Activated CD4-positive, alpha-beta T cell treated with anti-CD3 and anti-CD28 coated beads, Interleukin-2, Interleukin-4, amounts not matched to agents 100 ng/mL and 50 ng/mL, durations not matched to agents 16 hours and 8 hours (primary cell): ENCODE measurements at regions not wholly inside any gene's neighbourhood (a gene's known extent, or its start where the extent isn't known, plus 50 kb on each side); places are given as distances from the start of the nearest gene placed in this dataset.
"Not testable (repeated sequence)": the region's sequence is repeated elsewhere in the genome, so short reads cannot be mapped to it uniquely, and the experiment has no call there.

Experiments
- DNase-seq: peaks from one replicate; pipeline ENCODE4 v3.0.0-alpha.2; 2020; ENCODE audit warnings: low spot score

DNA sequence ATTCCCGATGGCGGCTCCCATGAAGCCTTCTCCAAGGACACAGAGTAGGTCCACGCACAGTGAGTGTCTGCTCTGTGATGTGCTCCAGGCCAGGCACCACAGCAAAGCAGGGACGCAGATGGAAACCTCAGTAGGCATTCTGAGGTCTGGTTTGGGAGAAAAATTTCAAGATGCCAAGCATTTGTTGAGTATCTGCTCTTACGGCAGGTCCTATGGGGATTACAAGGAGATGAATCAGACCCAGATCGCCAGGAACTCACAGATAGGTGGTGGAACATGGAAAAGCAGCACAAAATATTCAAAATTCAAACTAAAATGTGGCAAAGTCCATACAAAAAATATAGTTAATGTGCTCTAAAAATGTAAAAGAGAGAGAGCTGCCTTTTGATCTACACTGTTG is 684.9 kb upstream of the TMEM132C start:
- no peak for DNase-seq

DNA sequence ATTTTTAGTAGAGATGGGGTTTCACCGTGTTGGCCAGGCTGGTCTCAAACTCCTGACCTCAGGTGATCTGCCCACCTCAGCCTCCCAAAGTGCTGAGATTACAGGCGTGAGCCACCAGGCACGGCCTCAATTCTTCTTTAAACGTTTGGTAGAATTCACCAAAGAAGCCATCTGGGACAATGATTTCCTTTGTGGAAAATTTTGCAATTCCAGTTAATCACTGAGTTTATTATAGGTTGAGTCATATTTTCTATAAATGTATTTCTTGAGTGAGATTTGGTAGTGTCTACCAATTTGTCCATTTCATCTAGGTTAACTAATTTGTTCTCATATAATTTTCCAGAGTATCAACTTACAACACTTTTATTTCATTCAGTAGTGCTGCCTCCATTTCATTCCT is 683.9 kb upstream of the TMEM132C start:
- DNase-seq, result no peak

- no peak for DNase-seq
Measured at GRCh38 chr12:127588249-127588648, 678.7 kb upstream of the TMEM132C start.

DNA sequence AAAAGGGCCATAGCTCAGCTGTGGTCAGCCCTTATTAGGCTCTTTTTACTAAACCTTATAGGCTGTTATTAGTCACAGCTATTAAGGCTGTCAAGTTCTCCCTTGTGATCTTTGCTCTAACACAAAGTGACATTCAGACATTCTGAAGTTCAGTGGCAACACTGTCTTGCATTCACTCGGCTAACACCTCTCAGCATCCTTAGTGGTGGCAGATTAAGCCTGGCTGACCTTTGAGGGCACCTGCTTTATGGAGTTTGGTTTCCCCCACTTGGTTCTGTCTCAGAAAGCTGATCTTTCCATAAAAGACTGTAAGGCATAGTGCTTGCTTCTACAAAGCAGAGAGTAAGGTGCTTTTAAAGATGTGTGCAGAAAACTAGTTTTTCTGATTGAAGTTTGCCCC is 677.4 kb upstream of the TMEM132C start:
- DNase-seq, result no peak

- DNase-seq, result no peak
Measured at GRCh38 chr12:127590868-127591267, 676.1 kb upstream of the TMEM132C start.

- no peak for DNase-seq
Measured at GRCh38 chr12:127592245-127592644, 674.7 kb upstream of the TMEM132C start.

DNA sequence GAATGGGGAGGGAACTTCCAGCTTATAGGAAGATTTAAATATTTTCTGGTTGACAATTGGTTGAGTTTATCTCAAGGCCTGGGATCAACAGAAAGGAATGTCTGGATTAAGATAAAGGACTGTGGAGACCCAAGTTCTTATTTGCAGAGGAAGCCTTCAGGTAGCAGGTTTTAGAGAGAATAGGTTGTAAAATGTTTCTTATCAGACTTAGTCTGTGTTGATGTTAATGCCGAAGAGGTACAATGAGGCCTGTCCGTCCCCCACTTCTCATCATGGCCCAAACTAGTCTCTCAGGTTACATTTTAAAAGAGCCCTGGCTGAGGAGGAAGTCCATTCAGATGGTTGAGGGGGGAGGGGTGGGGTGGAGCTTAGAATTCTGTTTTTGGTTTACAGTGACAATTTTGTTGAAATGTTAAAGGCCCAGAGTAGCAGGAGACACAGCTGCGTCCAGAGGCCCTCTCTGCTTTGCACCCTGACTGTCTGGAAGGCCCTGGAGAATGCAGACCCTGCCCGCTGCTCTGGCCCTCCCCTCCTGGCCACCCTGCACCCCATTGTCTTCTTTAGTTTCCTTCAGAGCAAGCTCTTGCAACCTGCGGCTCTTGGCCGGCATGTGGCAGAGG is 672.5 kb upstream of the TMEM132C start:
- no peak for DNase-seq

- no peak for DNase-seq
Measured at GRCh38 chr12:127595506-127595905, 671.5 kb upstream of the TMEM132C start.

GRCh38 chr12:127596891-127597290 is 670.1 kb upstream of the TMEM132C start:
- DNase-seq, result no peak

DNA sequence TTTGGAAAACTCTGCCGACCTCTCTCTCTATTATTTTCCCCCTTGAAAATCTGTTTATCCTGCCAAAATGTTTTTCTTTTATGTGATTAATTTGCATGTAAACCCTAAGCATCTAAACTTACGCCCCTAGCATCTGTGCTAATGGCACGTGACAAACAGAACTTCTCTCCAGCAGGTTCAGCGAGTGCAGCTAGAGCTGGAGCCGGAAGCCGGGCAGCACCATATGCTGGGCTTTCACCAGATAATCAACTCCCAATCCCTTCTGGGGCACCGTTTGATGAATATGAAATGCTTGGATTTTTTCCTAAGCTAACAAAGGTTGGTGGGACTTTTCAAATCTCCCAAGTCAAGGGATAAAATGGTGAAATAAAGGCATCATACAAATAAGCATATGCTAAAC is 667.5 kb upstream of the TMEM132C start:
- DNase-seq, result no peak

DNA sequence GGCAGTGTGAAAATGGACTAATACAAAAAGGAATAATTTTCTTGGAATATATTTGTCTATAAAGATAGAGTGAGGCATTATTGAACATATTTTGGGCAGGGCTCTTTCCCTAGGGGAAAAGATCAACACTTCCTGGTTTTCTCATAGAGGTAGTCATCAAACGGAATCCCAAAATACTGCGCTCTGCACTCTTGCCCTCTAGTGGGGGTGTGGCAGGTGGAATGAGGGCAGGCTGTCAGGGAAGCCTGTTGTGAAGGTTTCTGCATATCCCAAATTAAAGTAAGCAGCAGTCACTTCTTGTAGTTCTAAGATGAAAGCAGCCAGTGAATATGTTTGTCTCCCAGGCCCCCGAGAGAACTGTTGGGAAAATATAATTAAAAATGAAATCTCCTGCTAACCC is 666.8 kb upstream of the TMEM132C start:
- no peak for DNase-seq

- DNase-seq, result no peak
Measured at GRCh38 chr12:127606476-127607015, 660.4 kb upstream of the TMEM132C start.

GRCh38 chr12:127607146-127607725 is 659.7 kb upstream of the TMEM132C start:
- DNase-seq, result no peak

- not testable (repeated sequence) for DNase-seq
Measured at GRCh38 chr12:127608359-127608758, 658.6 kb upstream of the TMEM132C start.

DNA sequence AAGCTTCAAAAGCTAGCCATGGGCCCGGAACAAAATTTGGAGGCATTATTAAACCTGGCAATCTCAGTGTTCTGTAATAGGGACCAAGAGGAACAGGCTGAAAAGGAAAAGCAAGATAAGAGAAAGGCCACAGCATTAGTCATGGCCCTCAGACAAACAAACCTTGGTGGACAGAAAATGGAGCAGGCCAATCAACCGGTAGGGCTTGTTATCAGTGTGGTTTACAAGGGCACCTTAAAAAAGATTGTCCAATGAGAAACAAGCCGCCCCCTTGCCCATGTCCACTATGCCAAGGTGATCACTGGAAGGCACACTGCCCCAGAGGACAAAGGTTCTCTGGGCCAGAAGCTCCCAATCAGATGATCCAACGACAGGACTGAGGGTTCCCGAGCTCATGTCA is 653.9 kb upstream of the TMEM132C start:
- DNase-seq, result no peak

DNA sequence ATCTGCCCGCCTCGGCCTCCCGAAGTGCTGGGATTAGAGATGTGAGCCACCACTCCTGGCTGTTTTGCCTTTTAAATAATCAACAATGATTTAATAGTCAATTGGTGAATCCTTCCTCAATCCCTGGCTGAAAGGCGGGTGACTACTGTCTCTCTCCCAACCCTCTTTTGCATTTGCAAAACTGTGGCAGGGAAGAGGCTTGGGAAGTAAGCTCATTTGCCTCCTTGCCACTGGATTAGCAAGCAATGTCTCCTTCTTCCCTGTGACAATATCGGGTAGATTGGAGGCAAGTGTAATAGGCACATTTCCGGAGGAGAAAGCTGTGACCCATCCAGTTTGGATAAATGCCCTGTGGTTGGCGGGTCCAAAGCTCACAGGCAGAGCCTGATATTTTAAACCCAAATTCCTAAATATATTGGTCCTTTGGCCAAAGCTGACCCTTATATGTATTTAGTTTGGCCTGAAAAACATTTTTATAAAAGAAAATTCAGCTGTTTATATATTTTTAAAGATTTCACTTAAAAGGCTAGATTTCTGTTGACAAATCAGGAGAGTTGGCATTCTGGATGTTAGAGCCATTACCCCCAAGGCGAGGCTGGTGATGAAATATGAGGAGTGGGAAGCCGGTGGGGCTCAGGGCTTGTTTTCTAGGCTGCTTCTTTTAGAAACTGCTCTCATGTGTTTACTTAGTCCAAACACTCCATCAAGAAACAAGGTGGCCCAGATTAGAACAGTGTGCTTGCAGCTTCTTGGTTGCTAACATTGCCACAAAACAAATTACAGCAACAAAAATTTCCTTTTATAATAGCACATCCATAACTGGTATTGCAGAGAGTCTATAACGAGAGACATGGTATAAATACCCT is 646.9 kb upstream of the TMEM132C start:
- no peak for DNase-seq

GRCh38 chr12:127620735-127621355 is 646.1 kb upstream of the TMEM132C start:
- DNase-seq, result no peak

GRCh38 chr12:127621366-127621765 is 645.6 kb upstream of the TMEM132C start:
- DNase-seq, result no peak

GRCh38 chr12:127623362-127623761 is 643.6 kb upstream of the TMEM132C start:
- no peak for DNase-seq

DNA sequence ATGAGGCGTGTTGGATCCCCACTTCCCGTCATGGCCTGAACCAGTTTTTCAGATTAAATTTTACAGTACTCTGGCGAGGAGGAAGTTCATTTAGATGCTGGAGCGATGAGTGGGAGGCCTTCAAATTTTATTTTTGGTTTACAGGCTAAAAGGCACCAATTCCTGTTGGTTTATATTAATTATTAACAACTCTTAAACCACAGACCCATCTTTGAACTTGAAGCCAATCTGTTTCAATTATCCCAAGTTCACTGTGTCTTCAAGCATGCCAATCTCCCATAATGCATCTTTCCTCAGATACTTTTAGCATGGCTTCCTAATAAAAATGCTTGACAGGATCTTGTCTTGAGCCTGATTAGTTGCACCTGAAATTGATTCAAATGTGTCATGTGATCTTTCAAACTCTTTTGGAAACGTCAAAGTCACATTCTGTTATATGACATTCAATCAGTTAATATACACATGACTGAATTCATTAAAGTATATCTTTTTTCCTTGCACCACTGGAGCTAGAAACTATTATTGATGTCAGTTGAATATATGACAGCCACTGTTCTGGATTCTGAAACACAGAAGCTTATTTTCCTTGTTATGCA is 641.7 kb upstream of the TMEM132C start:
- DNase-seq, result no peak

GRCh38 chr12:127628645-127629044 is 638.3 kb upstream of the TMEM132C start:
- DNase-seq, result no peak
